ENCODE measurements at regions not wholly inside any gene's neighbourhood (a gene's known extent, or its start where the extent isn't known, plus 50 kb on each side); places are given as distances from the start of the nearest gene placed in this dataset.

DNA sequence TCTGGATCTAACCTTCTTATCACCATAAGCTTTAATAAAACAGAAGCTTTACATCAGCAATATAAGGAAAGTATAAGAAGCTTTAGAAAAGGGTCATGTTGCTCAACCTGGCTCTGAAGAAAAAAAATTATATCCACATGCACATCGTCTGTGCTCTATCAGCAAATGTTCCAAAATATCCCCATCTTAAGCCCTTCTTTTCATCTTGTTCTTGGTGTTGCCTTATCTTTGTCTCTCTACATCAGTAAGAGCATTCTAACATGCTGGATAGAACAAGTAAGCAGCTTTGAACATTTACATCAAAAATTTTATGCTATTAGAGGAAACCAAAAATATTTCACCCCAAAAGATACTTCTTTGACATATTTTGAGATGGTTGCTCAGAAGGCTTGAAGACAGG, 157.8 kb upstream of the SNX7 start:
- TF ChIP-seq, protein P1, sequence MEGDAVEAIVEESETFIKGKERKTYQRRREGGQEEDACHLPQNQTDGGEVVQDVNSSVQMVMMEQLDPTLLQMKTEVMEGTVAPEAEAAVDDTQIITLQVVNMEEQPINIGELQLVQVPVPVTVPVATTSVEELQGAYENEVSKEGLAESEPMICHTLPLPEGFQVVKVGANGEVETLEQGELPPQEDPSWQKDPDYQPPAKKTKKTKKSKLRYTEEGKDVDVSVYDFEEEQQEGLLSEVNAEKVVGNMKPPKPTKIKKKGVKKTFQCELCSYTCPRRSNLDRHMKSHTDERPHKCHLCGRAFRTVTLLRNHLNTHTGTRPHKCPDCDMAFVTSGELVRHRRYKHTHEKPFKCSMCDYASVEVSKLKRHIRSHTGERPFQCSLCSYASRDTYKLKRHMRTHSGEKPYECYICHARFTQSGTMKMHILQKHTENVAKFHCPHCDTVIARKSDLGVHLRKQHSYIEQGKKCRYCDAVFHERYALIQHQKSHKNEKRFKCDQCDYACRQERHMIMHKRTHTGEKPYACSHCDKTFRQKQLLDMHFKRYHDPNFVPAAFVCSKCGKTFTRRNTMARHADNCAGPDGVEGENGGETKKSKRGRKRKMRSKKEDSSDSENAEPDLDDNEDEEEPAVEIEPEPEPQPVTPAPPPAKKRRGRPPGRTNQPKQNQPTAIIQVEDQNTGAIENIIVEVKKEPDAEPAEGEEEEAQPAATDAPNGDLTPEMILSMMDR (IDR thresholded peaks at IDR 0.05): no peak
- no peak for TF ChIP-seq POLR2A (IDR thresholded peaks at IDR 0.05)

Data from body of pancreas (tissue), 4 donors.